ENCODE measurements at regions not wholly inside any gene's neighbourhood (a gene's known extent, or its start where the extent isn't known, plus 50 kb on each side); places are given as distances from the start of the nearest gene placed in this dataset.

DNA sequence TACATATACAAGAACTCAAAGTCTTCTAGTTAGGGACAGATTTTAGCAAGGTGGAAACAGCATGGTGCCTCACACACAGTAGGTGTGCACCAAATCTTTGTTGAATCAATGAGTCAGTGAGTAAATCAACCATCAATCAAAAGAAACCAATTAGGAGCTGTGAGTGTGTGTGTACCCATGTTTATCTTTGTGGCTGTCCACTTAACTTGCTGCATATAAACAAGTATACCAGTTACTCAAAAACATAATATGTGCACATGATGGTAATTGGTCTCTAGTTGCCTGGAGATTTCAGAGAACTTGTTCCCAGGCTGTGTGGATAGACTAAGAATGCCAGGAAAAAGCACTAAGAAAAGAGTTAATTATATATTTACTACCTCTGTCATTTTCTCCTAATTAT lies 272.2 kb upstream of the CCL2 start:
- no peak overlapping the region for H2BK5ac ChIP-seq (ENCODE audit: low read depth, low read length, poor library complexity, severe bottlenecking)
- peaks cover 11% of the 10 kb centered on the region; the same call in 1 of the 2 replicates for H3K9me3 ChIP-seq (ENCODE audit: control insufficient read depth, insufficient read depth, low read length)
- intact Hi-C loops (cut with micrococcal nuclease) (no loop called here), in situ Hi-C loops (cut with MboI; ENCODE audit: low sequenced_read_pairs) (no loop called here), dilution Hi-C loops (cut with HindIII; ENCODE audit: low sequenced_read_pairs, unreplicated experiment) (no loop called here)
- TF ChIP-seq CEBPB (IDR thresholded peaks at IDR 0.05; ENCODE audit: low read depth, low read length) = no peak
- no peak for TF ChIP-seq BHLHE40 (IDR thresholded peaks at IDR 0.05; ENCODE audit: low read depth, low read length)
- no peak for TF ChIP-seq FOS (IDR thresholded peaks at IDR 0.05; ENCODE audit: low read depth, low read length)
- TF ChIP-seq CTCF (conservative IDR thresholded peaks at IDR 0.05; ENCODE audit: low read depth, low read length) = no peak
- TF ChIP-seq SMC3 (IDR thresholded peaks at IDR 0.05; ENCODE audit: low read depth, low read length) = no peak
- no peak for TF ChIP-seq MAFK (IDR thresholded peaks at IDR 0.05; ENCODE audit: low read depth, low read length)
- TF ChIP-seq NFE2L2 (IDR thresholded peaks at IDR 0.05; ENCODE audit: low read depth, low read length) = no peak
- TF ChIP-seq MAZ (IDR thresholded peaks at IDR 0.05; ENCODE audit: borderline replicate concordance, low read depth, low read length) = no peak
- no peak for TF ChIP-seq USF2 (IDR thresholded peaks at IDR 0.05; ENCODE audit: low read depth, low read length)
- TF ChIP-seq RCOR1 (IDR thresholded peaks at IDR 0.05; ENCODE audit: insufficient replicate concordance, low read length) = no peak
- no peak for TF ChIP-seq RAD21 (IDR thresholded peaks at IDR 0.05; ENCODE audit: low read length)
- TF ChIP-seq CHD1 (IDR thresholded peaks at IDR 0.05; ENCODE audit: low read depth, low read length) = no peak
- no peak for TF ChIP-seq MXI1 (IDR thresholded peaks at IDR 0.05; ENCODE audit: borderline replicate concordance, low read depth, low read length)
- TF ChIP-seq ELK1 (IDR thresholded peaks at IDR 0.05; ENCODE audit: borderline replicate concordance, low read depth, low read length) = no peak
- TF ChIP-seq POLR2A (IDR thresholded peaks at IDR 0.05; ENCODE audit: low read depth, low read length) = no peak
- TF ChIP-seq RFX5 (IDR thresholded peaks at IDR 0.05; ENCODE audit: low read depth, low read length) = no peak
- POLR2A ChIA-PET (ENCODE audit: unreplicated experiment) = no interaction called here
- ATAC-seq (ENCODE audit: low read depth) (no peak), DNase-seq (no peak)
- no peak overlapping the region for H3K9ac ChIP-seq (ENCODE audit: low read depth, low read length)
- H3K4me3 ChIP-seq (ENCODE audit: insufficient read depth, low read depth, low read length) = no peak overlapping the region
- H3K4me2 ChIP-seq (ENCODE audit: low read depth, low read length) = no peak overlapping the region
- H4K20me1 ChIP-seq (ENCODE audit: insufficient read depth, low read length) = no peaks in the 10 kb centered on the region
- H4K8ac ChIP-seq (ENCODE audit: low read depth in 2 of 2, low read length in 2 of 2) = no peak overlapping the region
- no peaks in the 10 kb centered on the region for H3K79me1 ChIP-seq (ENCODE audit: low read depth in 1 of 2, low read length in 2 of 2)
- BruUV-seq (replicated peaks) = no TSS peak
- H3K23ac ChIP-seq (ENCODE audit: low read depth, low read length) = no peak overlapping the region
- H2BK120ac ChIP-seq (ENCODE audit: low read depth, low read length) = no peak overlapping the region
- no peak overlapping the region for H2AFZ ChIP-seq (replicated peaks; ENCODE audit: low read length, poor library complexity)
- no peaks in the 10 kb centered on the region for H3K4me1 ChIP-seq (ENCODE audit: control insufficient read depth, insufficient read depth, low read length)
- H3K14ac ChIP-seq (replicated peaks; ENCODE audit: low read depth, low read length) = no peak overlapping the region
- H3K4ac ChIP-seq (ENCODE audit: low read depth, low read length) = no peak overlapping the region
- CTCF ChIA-PET = no interaction called here
- H3K27me3 ChIP-seq (ENCODE audit: control insufficient read depth, insufficient read depth, low read length) = no peaks in the 10 kb centered on the region
- no peak overlapping the region for H3K27ac ChIP-seq (ENCODE audit: insufficient read depth, low read length)
- H4K91ac ChIP-seq (ENCODE audit: insufficient read depth, low read depth, low read length) = no peak overlapping the region
- no peak overlapping the region for H3K18ac ChIP-seq (ENCODE audit: low read depth, low read length)
- no peak overlapping the region for H3K56ac ChIP-seq (ENCODE audit: extremely low read depth, insufficient read depth, low read length)
- no peak overlapping the region for H4K5ac ChIP-seq (ENCODE audit: low read depth, low read length)
- no peak overlapping the region for H2BK20ac ChIP-seq (ENCODE audit: low read depth, low read length)
- H3K9me1 ChIP-seq (ENCODE audit: insufficient read depth, low read length) = no peaks in the 10 kb centered on the region
- no peak overlapping the region for H2BK15ac ChIP-seq (ENCODE audit: low read depth, low read length)
- H3K36me3 ChIP-seq (ENCODE audit: control insufficient read depth, insufficient read depth, low read length) = no peaks in the 10 kb centered on the region
- no peak overlapping the region for H2AK5ac ChIP-seq (ENCODE audit: low read depth, low read length)
- no peak overlapping the region for H2AK9ac ChIP-seq (replicated peaks; ENCODE audit: low read depth, low read length, poor library complexity)

All from IMR-90 (cell line).